GM21381 (cell line): ENCODE measurements at regions not wholly inside any gene's neighbourhood (a gene's known extent, or its start where the extent isn't known, plus 50 kb on each side); places are given as distances from the start of the nearest gene placed in this dataset.
"Not testable (repeated sequence)": the region's sequence is repeated elsewhere in the genome, so short reads cannot be mapped to it uniquely, and the experiment has no call there.

Source experiments
- ATAC-seq: cut with Tn5 transposase; IDR thresholded peaks from one replicate; pipeline ENCODE4 v1.9.1; 2021; ENCODE audit warnings: mild to moderate bottlenecking, moderate library complexity; ENCODE audit not compliant: unreplicated experiment

DNA sequence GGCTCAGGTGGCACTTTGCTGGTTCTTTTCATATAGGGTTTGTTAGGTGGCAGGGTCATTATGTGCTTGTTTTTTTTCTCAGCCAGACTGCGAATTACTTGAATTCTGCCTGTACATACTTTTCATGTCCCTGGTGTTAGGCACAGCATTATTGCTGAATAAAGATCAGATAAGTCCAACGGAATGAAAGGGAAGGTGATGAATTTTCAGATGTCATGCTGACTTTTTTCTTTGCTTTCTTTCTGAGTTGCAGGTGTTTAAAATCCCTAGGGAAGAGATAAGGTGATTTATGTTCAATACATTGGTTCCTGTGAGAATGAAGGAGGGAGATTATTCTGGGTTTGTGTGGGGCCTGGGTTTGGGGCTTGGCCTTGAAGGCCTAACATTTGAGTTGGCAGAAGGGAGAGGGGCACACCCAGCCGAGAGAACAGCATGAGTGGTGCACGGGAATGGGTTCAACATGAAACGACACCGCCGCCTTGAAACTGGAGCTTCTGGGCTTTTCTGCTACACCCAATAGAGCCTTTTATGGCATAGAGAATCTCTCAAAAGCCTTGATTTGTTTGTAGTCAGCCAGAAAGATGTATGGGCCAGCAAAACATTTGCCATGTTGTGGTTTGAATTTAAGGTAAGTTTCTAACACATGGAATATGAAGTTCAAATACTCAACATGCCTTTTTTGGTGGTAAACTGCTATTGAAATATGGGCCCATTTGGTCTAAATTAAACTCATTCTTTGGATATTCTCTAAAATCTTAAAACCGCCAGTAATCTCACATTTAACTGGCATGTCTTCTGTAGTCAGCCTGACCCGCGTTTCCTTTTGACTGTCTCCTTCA is 477.0 kb downstream of the PCNX1 start:
- ATAC-seq, result no peak

GRCh38 chr14:71387753-71388152 is 480.5 kb downstream of the PCNX1 start:
- no peak for ATAC-seq

DNA sequence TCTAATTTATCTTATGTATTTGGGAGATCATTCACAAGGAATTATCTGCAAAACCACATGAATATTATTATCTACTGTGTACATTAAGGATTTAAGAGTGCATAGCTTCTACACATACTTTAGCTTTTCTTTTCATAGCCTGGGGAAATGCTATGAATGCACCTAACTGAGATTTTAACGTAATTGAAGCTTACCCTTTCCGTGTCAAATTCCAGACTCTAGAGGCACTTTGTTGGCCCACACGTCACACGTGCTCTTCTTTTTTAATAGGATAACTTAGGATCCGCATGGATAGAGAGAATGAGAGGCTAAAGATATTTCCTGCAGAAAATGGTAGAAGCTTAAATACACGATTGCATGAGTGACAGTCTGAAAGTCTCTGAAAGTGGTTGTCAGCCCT is 481.1 kb downstream of the PCNX1 start:
- no peak for ATAC-seq

DNA sequence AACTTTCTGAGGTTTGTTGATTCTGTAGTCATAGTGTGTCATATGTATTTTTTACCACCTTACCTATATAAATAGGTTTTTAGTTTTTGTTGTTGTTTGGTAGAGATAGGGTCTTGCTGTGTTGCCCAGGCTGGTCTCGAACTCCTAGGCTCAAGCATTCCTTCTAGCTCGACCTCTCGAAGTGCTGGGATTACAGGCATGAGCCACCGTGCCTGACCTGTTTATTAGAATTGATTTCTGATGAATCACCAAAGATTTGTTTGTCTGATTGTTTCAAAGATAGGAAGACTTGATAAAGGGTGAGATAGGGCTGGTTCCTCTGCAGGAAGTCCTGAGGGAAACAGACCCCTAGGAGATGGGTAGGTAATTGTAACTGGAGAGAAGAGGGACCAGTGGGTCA is 481.6 kb downstream of the PCNX1 start:
- ATAC-seq, result no peak

DNA sequence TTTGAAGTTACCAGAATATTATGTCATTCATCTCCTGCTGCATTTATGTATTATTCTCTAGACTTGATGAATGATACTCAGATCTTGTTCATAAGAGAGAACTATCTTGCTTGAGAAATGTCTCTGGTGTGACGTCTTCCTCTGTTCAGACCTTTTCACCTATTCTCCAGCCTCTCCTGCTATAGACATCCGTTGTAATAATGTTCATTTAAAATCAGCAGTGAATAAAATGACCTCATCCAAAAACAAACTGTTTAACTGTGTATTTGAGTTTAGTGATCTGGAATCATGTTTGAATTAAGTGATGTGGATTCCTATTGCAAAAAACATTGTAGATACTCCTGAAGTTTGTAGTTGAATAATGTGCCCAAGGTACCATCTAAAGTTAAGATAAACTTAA is 487.1 kb downstream of the PCNX1 start:
- ATAC-seq, result no peak

GRCh38 chr14:71395151-71395604 is 487.9 kb downstream of the PCNX1 start:
- ATAC-seq, result no peak

- ATAC-seq, result no peak
Observed at GRCh38 chr14:71395636-71396035, 488.4 kb downstream of the PCNX1 start.

DNA sequence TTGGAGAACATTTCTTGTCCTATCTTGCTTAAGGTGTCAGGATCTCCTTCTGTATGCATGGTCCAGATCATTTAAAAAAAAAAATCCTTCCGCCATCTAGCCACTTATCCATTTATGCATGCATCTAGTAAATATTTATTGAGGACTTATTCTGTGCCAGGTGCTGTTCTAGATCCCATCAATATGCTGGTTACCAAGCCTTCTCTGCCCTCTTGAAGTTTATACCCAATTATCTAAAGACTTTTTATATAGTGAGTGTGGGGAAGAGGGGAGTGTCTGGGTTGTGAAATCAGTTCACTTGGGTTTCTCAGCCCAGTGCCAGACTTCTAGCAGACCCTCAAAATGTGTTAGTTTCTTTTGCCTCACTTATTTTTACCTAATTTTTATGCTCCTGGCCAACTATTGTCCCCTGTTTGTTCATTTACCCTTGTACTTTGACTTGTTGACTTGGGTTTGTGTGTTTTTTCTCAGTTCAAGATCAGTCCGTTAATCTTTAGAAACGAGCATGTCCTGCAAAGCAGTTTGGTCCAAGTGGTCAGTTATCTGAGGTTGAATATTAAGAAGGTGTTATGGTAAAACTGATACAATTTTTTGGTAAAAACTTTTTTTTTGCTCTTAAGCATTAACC is 488.9 kb downstream of the PCNX1 start:
- ATAC-seq, result no peak

GRCh38 chr14:71397371-71397770 is 490.1 kb downstream of the PCNX1 start:
- no peak for ATAC-seq

DNA sequence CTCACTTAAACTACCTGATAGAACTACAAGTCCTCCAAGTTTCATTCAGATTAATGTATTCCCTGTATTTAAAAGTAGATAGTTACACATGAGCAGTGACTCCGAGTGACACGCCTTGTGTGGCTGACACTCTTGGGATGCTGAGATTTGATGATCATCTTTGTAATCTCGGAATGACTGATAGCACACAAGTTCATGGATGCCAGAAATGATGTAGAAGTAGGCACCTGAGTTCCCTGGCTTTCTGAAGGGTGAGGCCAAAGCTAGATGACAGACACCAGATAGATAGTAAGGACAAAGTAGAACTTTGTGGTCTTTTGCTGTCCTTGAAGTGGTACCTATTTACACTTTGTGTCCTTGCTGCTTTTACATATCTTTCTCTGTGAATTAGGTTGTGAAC is 491.2 kb downstream of the PCNX1 start:
- peak; percentile 15 for ATAC-seq

DNA sequence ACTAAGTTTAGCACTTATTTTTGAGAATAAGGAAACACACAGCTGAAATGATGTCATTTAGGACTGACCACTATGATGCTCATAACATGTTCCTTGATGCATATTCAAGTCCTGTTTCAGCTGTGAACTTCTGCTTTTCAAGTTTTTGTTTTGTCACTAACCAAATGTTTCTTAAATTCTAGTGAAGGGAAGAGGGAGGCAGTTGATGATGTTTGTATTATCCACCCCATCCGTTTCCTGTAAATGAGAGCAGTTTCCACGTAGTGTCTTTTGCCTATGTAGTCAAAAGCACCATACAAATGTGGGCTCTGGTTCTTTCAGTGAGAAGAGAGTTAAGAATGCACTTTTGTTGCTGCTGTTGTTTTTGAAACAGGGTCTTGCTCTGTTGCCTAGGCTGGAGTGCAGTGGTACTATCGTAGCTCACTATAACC is 491.8 kb downstream of the PCNX1 start:
- peak; percentile 71 for ATAC-seq

DNA sequence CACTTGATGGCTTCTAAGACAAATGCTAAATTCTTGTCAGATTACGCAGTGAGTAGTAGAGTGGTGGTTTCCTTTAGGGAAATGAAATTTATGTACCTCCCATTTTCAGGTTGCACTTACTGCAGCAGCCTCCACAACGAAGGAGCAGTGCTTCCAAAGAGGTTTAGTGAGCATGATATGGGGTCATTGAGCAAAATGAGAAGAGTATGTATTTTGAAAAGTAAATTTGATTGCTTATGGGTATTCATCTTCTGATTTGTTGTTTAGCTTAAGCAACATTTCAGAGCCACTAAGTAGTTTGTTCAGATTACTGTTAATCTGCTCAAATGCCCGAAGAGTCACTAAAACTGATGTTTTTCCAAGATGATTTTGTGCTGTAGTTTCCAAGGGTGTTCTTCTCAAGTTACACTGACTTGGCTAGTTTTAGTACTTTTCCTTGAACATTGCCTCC is 493.6 kb downstream of the PCNX1 start:
- no peak for ATAC-seq

DNA sequence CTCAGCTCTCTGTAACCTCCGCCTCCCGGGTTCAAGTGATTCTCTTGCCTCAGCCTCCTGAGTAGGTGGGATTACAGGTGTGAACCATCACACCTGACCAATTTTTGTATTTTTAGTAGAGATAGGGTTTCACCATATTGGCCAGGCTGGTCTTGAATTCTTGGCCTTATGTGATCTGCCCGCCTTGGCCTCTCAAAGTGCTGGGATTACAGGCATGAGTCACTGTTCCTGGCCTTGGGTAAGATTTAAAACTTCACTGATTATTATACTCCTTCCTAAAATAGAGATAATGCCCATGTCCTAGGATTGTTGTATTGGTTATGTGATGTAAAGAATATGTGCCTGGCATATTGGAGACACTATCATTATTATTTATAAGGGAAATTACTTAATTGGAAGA is 495.2 kb downstream of the PCNX1 start:
- not testable (repeated sequence) for ATAC-seq

GRCh38 chr14:71403656-71404055 is 496.4 kb downstream of the PCNX1 start:
- no peak for ATAC-seq

DNA sequence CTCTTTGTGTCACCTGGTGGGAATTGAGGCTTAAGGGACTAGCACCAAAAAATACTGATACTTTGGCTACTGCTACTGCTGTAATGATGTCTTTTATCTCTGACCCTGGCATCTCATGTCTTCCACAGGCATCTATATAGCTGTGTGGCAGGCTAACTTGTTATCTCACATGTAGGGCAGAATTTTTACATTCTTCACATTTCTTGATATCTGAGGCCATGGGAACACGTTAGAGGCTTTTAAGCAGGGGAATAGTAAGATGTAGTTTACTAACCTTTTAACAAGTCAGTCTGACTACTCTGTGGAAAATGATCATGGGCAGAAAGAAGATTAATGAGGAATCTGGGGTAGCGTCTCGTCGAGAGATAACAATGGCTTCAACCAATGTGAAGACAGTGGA is 498.4 kb downstream of the PCNX1 start:
- no peak for ATAC-seq

DNA sequence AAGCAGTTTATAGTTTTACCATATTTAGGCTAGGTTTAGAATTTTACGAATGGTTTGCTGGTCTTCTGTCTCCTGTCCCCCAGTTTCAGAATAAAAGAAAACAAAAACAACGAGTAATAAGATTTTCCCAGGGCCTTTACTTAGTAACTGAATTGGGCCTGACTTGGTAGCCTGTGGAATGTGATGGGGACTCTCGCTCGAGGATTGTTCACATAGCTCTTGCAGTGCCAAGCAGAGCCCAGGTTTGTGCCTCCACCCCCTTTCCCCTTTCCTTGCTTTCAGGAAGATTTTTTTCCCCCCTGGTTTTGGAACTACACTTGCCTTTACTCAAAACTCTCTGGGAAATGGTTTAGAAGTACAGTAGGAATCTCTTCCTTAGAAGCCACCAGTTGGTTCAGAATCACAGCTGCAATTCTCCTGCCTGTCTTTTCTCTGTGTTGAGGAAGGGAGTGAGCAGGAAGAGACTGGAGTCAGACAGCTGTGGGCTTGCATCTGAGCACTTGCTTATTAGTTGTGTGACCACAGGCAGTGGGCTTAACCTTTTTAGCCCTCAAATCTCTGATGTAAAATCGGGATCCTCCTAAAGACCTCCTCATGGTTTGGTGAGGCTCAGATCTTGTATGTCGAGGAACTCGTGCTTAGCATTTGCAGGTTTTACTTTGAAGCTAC is 501.2 kb downstream of the PCNX1 start:
- ATAC-seq, result no peak

- ATAC-seq, result no peak
Observed at GRCh38 chr14:71410578-71411284, 503.5 kb downstream of the PCNX1 start.

- ATAC-seq, result no peak
Observed at GRCh38 chr14:71411285-71411595, 504.0 kb downstream of the PCNX1 start.

- ATAC-seq, result no peak
Observed at GRCh38 chr14:71411738-71412137, 504.5 kb downstream of the PCNX1 start.

DNA sequence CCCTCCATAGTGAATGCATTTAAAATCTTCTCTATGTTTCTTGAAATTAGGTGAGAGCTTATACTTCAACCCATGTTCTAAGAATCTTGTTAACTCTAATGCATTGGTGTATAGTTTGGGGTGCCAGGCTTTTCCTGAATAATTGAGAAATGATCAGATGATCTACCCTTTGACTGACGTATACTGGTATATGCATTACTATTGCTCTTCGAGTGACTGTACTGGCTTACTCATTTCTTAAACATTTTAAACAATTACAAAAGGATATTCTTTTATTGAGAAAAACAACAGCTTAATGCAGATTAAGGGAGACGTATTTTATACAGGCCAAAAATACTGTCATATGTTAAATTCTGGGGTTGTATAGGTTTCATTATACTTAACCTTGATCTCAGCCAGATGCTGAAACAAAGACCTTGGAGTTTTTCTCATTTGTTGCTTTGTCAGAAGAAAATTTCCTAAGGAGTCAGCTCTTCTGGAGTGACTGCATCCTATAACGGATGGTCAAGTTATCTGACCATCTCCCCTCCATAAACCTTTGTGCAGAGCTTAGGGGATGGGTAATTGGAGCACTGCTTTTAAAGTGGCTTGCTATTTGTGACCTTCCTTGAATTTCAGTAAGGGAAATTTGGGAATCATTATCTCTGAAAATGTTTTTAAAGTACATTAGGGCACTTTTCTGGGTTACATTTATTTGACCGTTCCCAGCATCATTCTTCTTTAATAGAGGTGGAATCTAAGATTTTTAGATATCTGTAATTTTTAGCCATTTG is 507.6 kb downstream of the PCNX1 start:
- no peak for ATAC-seq

- ATAC-seq, result no peak
Observed at GRCh38 chr14:71415404-71415690, 508.1 kb downstream of the PCNX1 start.
